Gastroesophageal sphincter (tissue), 4 donors: ENCODE measurements at regions not wholly inside any gene's neighbourhood (a gene's known extent, or its start where the extent isn't known, plus 50 kb on each side); places are given as distances from the start of the nearest gene placed in this dataset.

Experiments used
- ATAC-seq: fragments of 150-250 bp; one replicate; pipeline ENCODE4 v1.9.1; 2016; ENCODE audit warnings: mild to moderate bottlenecking, moderate library complexity
- H3K27ac ChIP-seq, 4 donors: fragments of 200-600 bp; sonication (generic) in 3 of 4; 1 replicate in 3 of 4; 2 replicates in 1 of 4; pipeline ENCODE4 v1.5.1; 2016 to 2019
- H3K27me3 ChIP-seq: fragments of 200-600 bp; sonication (generic); one replicate; pipeline ENCODE4 v1.5.1; 2019
- H3K36me3 ChIP-seq, 2 donors: fragments of 200-600 bp; sonication (generic); one replicate each; pipeline ENCODE4 v1.5.1; 2019; ENCODE audit warnings: control low read depth in 1 of 2
- H3K4me1 ChIP-seq, 3 donors: fragments of 200-600 bp; sonication (generic); 1 replicate in 2 of 3; 2 replicates in 1 of 3; pipeline ENCODE4 v1.5.1; 2016 to 2019; ENCODE audit warnings: control low read depth in 2 of 3
- H3K4me3 ChIP-seq, 2 donors: fragments of 200-600 bp; sonication (generic); one replicate each; pipeline ENCODE4 v1.5.1; 2019; ENCODE audit warnings: mild to moderate bottlenecking in 1 of 2, moderate library complexity in 1 of 2
- H3K9me3 ChIP-seq, 3 donors: fragments of 200-600 bp; sonication (generic); one replicate each; pipeline ENCODE4 v1.5.1; 2017 to 2019; ENCODE audit warnings: control low read depth in 2 of 3
- EP300 ChIP-seq: sonication (generic); formaldehyde crosslinking; IDR thresholded peaks from one replicate; pipeline ENCODE4 v1.6.1; 2017; ENCODE audit warnings: antibody characterized with exemption, mild to moderate bottlenecking
- POLR2A ChIP-seq, 2 donors: fragments of 450-650 bp; IDR thresholded peaks; one replicate each; pipeline ENCODE4 v1.6.1; 2017; ENCODE audit warnings: antibody characterized with exemption in 2 of 2, mild to moderate bottlenecking in 2 of 2, moderate library complexity in 1 of 2
- POLR2AphosphoS5 ChIP-seq: sonication (generic); formaldehyde crosslinking; IDR thresholded peaks from one replicate; pipeline ENCODE4 v1.6.1; 2017; ENCODE audit warnings: antibody characterized with exemption
- WGBS, 2 donors: methylation state at CpG; one replicate each; pipeline ENCODE4 v1.1.5; 2018; ENCODE audit warnings: low coverage in 1 of 2; 5-methylcytosine and 5-hydroxymethylcytosine counted together
- TF ChIP-seq, protein P1 (sequence below), 4 experiments: fragments of 200-600 bp in 2 of 4; fragments of 450-650 bp in 2 of 4; sonication (generic) in 1 of 4; IDR thresholded peaks; one replicate each; pipeline ENCODE4 v1.5.1; 2017 to 2019; ENCODE audit warnings: antibody characterized with exemption in 4 of 4, mild to moderate bottlenecking in 2 of 4, moderate library complexity in 2 of 4

DNA sequence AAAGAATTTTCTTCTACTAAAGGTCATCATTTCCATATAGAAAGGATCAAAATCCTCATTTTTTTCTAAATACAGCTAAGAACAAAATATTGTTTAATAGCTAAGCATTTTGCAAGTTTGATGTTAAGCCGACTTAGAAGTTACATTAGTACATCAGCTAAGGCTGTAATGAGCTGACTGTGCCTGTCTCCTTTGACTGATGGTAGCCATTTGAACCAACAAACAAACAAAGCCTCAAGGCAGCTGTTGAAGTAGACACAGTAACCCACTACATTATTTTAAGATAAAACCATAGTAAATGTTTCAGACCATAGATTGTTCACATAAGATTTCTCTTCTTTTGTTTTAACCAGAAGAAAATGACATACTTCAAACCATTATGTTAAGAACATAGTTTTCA is 210.9 kb upstream of the VSTM2A start:
- no peak for ATAC-seq
- 40 to 56% methylated on average over 1 of the region's 1 CpG for WGBS, 2 donors
- no peak overlapping the region for H3K4me3 ChIP-seq

DNA sequence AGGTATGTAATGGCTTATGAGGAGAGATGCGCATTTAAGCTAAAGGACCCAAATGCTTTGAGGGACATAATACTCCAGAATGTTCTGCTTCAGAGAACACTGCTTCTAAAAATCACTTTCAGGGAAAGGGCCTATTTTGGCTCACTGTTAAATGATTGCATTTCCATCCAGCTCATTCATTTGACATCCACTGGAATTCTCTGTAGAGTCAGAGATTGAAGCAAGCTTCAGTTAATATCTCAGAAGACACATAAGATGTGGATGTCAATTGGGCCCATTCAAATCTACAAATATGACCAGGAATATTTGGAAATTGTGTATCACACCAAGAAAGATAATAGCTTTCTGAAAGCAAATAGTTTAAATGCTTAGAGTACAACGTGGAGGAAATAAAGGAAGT is 209.9 kb upstream of the VSTM2A start:
- WGBS, 2 donors = 69 to 80% methylated on average over 2 of the region's 2 CpGs
- no peaks in the 10 kb centered on the region for H3K27me3 ChIP-seq
- no peaks in the 10 kb centered on the region for H3K36me3 ChIP-seq
- TF ChIP-seq EP300 (no peak), POLR2A (IDR thresholded peaks at IDR 0.05) (no peak), POLR2AphosphoS5 (no peak)
- TF ChIP-seq, protein P1, sequence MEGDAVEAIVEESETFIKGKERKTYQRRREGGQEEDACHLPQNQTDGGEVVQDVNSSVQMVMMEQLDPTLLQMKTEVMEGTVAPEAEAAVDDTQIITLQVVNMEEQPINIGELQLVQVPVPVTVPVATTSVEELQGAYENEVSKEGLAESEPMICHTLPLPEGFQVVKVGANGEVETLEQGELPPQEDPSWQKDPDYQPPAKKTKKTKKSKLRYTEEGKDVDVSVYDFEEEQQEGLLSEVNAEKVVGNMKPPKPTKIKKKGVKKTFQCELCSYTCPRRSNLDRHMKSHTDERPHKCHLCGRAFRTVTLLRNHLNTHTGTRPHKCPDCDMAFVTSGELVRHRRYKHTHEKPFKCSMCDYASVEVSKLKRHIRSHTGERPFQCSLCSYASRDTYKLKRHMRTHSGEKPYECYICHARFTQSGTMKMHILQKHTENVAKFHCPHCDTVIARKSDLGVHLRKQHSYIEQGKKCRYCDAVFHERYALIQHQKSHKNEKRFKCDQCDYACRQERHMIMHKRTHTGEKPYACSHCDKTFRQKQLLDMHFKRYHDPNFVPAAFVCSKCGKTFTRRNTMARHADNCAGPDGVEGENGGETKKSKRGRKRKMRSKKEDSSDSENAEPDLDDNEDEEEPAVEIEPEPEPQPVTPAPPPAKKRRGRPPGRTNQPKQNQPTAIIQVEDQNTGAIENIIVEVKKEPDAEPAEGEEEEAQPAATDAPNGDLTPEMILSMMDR (IDR thresholded peaks at IDR 0.05) = no peak
- no peak overlapping the region for H3K27ac ChIP-seq
- ATAC-seq = no peak
- H3K9me3 ChIP-seq = no peaks in the 10 kb centered on the region
- no peaks in the 10 kb centered on the region for H3K4me1 ChIP-seq
- no peak overlapping the region for H3K4me3 ChIP-seq

More for the DNA sequence above, 210.9 kb upstream of the VSTM2A start:
- TF ChIP-seq, protein P1 (IDR thresholded peaks at IDR 0.05) = no peak
- TF ChIP-seq EP300 = no peak
- TF ChIP-seq POLR2A (IDR thresholded peaks at IDR 0.05) = no peak
- no peak for TF ChIP-seq POLR2AphosphoS5
- H3K36me3 ChIP-seq = no peaks in the 10 kb centered on the region
- no peaks in the 10 kb centered on the region for H3K4me1 ChIP-seq
- no peaks in the 10 kb centered on the region for H3K9me3 ChIP-seq
- no peak overlapping the region for H3K27ac ChIP-seq
- no peaks in the 10 kb centered on the region for H3K27me3 ChIP-seq

DNA sequence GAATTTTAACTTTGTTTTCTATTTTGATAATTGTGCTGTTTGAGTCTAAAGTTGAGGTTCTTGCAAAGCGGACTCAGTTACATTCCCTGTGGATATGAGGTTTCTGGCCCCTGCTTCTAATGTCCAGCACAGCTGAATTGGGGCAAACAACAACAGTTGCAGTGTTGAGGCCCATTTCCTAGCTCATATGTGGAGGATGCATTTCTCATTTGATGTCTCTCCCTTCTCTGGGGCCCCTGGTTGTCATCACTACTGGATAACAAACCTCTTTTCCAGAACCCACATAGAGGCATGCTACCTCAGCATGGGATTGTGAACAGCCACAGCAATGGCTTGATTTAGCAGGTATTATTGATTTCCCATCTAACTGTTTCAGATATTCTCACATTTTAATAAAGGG is 208.2 kb upstream of the VSTM2A start:
- no peak overlapping the region for H3K4me3 ChIP-seq
- no peaks in the 10 kb centered on the region for H3K36me3 ChIP-seq
- TF ChIP-seq EP300 (no peak), POLR2A (IDR thresholded peaks at IDR 0.05) (no peak), POLR2AphosphoS5 (no peak)
- TF ChIP-seq, protein P1 (IDR thresholded peaks at IDR 0.05) = no peak
- no peak for ATAC-seq
- no peak overlapping the region for H3K27ac ChIP-seq
- no peaks in the 10 kb centered on the region for H3K9me3 ChIP-seq
- H3K27me3 ChIP-seq = no peaks in the 10 kb centered on the region
- 89 to 91% methylated on average over 1 of the region's 1 CpG for WGBS, 2 donors
- H3K4me1 ChIP-seq = no peaks in the 10 kb centered on the region

DNA sequence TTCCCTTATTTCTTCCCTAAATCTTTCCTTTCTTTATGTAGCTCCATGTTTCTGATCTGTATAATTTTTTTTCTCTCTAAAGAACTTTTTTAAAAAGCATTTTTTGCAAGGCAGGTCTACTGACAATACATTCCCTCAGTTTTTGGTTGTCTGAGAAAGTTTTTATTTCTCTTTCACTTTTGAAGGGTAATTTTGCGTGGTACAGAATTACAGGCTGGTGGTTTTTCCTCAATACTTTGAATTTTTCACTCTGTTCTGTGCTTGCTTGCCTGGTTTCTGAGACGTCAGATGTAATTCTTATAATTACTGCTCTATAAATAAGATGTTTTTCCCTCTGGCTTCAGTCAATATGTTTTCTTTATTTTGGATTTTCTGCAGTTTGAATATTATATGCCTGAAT is 205.4 kb upstream of the VSTM2A start:
- Histone ChIP-seq H3K9me3 (no peaks in the 10 kb centered on the region), H3K4me1 (no peaks in the 10 kb centered on the region), H3K27ac (no peak overlapping the region), H3K4me3 (no peak overlapping the region), H3K27me3 (no peaks in the 10 kb centered on the region), H3K36me3 (no peaks in the 10 kb centered on the region)
- TF ChIP-seq, protein P1 (IDR thresholded peaks at IDR 0.05) = no peak
- WGBS, 2 donors = 58 to 71% methylated on average over 2 of the region's 2 CpGs
- ATAC-seq = no peak

DNA sequence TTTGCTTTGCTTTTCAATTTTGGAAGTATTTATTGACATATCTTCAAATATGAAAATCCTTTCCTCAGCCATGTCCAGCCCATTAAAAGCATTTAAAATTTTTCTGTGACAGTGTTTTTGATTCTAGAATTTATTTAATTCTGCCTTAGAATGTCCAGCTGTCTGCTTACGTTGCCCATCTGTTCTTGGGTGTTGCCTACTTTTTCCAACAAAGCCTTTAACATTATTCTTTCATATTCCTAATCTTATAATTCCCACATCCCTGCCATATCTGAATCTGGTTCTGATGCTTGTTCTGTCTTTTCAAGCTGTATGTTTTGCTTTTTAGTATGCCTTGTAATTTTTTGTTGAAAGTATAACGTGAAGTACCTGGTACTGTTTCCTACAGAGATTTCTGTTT is 204.7 kb upstream of the VSTM2A start:
- H3K27me3 ChIP-seq = no peaks in the 10 kb centered on the region
- WGBS, 2 donors = 64 to 100% methylated on average over 1 to 2 of the region's 2 CpGs
- H3K4me1 ChIP-seq = no peaks in the 10 kb centered on the region
- ATAC-seq = no peak
- TF ChIP-seq EP300 (no peak), POLR2AphosphoS5 (no peak), POLR2A (IDR thresholded peaks at IDR 0.05) (no peak)
- TF ChIP-seq, protein P1 (IDR thresholded peaks at IDR 0.05) = no peak
- no peaks in the 10 kb centered on the region for H3K9me3 ChIP-seq
- H3K36me3 ChIP-seq = no peaks in the 10 kb centered on the region
- no peak overlapping the region for H3K27ac ChIP-seq
- no peak overlapping the region for H3K4me3 ChIP-seq
